ENCODE measurements at regions not wholly inside any gene's neighbourhood (a gene's known extent, or its start where the extent isn't known, plus 50 kb on each side); places are given as distances from the start of the nearest gene placed in this dataset.
"Not testable (repeated sequence)": the region's sequence is repeated elsewhere in the genome, so short reads cannot be mapped to it uniquely, and the experiment has no call there.

GRCh38 chr10:78327778-78328591, 294.3 kb downstream of the RPS24 start:
- no peak for DNase-seq

- no peak for DNase-seq
These were observed 295.1 kb downstream of the RPS24 start for GRCh38 chr10:78328592-78329404.

- DNase-seq: no peak
These were observed 297.2 kb downstream of the RPS24 start for GRCh38 chr10:78330884-78331283.

GRCh38 chr10:78331391-78331922, 297.8 kb downstream of the RPS24 start:
- no peak for DNase-seq

- DNase-seq: no peak
These were observed 298.3 kb downstream of the RPS24 start for GRCh38 chr10:78332012-78332411.

GRCh38 chr10:78332657-78333056, 299.0 kb downstream of the RPS24 start:
- DNase-seq: no peak

- no peak for DNase-seq
These were observed 299.9 kb downstream of the RPS24 start for GRCh38 chr10:78333362-78334143.

GRCh38 chr10:78335371-78335690, 301.7 kb downstream of the RPS24 start:
- DNase-seq: no peak

- DNase-seq: no peak
These were observed 302.2 kb downstream of the RPS24 start for GRCh38 chr10:78335691-78336401.

- no peak for DNase-seq
These were observed 302.7 kb downstream of the RPS24 start for GRCh38 chr10:78336402-78336791.

GRCh38 chr10:78337016-78337415, 303.4 kb downstream of the RPS24 start:
- no peak for DNase-seq

- no peak for DNase-seq
These were observed 304.2 kb downstream of the RPS24 start for GRCh38 chr10:78337646-78338391.

GRCh38 chr10:78338717-78339116, 305.1 kb downstream of the RPS24 start:
- no peak for DNase-seq

- DNase-seq: no peak
These were observed 305.6 kb downstream of the RPS24 start for GRCh38 chr10:78339251-78339650.

- DNase-seq: no peak
These were observed 308.4 kb downstream of the RPS24 start for GRCh38 chr10:78341953-78342614.

GRCh38 chr10:78342827-78343653, 309.4 kb downstream of the RPS24 start:
- DNase-seq: no peak

GRCh38 chr10:78344257-78344656, 310.6 kb downstream of the RPS24 start:
- not testable (repeated sequence) for DNase-seq

- not testable (repeated sequence) for DNase-seq
These were observed 311.9 kb downstream of the RPS24 start for GRCh38 chr10:78345515-78345914.

GRCh38 chr10:78346721-78347120, 313.1 kb downstream of the RPS24 start:
- DNase-seq: no peak

Measured in stimulated activated naive CD4-positive, alpha-beta T cell treated with Interleukin-2 at 50 U/mL for 16 hours (primary cell).